NB4 (cell line): ENCODE measurements at regions not wholly inside any gene's neighbourhood (a gene's known extent, or its start where the extent isn't known, plus 50 kb on each side); places are given as distances from the start of the nearest gene placed in this dataset.

Experiments
- CTCF ChIP-seq: IDR thresholded peaks from one replicate; pipeline ENCODE4 v1.5.1; 2012; ENCODE audit warnings: low read depth, low read length
- MAX ChIP-seq: IDR thresholded peaks from 2 replicates; pipeline ENCODE4 v1.6.1; 2011; ENCODE audit warnings: low read depth, low read length
- POLR2A ChIP-seq: IDR thresholded peaks from 2 replicates; pipeline ENCODE4 v1.6.1; 2011; ENCODE audit warnings: mild to moderate bottlenecking; ENCODE audit not compliant: insufficient read length; ENCODE audit errors: extremely low read depth

GRCh38 chr4:126630230-126630629, 1002.5 kb upstream of the INTU start:
- TF ChIP-seq CTCF (no peak), POLR2A (no peak), MAX (no peak)
